Neural cell (in vitro differentiated cells): ENCODE measurements at regions not wholly inside any gene's neighbourhood (a gene's known extent, or its start where the extent isn't known, plus 50 kb on each side); places are given as distances from the start of the nearest gene placed in this dataset.

Source experiments
- H2AFZ ChIP-seq: fragments of 200-600, 300-800 bp; sonication (generic), shearing (Covaris generic); 2 replicates; pipeline ENCODE4 v1.6.0; 2014; ENCODE audit warnings: low read depth, mild to moderate bottlenecking, antibody characterized with exemption, low read length, moderate library complexity
- H3F3A ChIP-seq: fragments of 200-600 bp; shearing (Covaris generic); 2 replicates; pipeline ENCODE4 v1.6.1; 2016; ENCODE audit warnings: mild to moderate bottlenecking, moderate library complexity, mixed read lengths, antibody characterized with exemption, low read length; ENCODE audit not compliant: insufficient read depth, poor library complexity, severe bottlenecking
- H3K27ac ChIP-seq: fragments of 200-600, 300-800 bp; sonication (generic), shearing (Covaris generic); 2 replicates; pipeline ENCODE4 v1.5.1; 2014; ENCODE audit warnings: mild to moderate bottlenecking, low read length, moderate library complexity
- H3K27me3 ChIP-seq: fragments of 300-800, 200-600 bp; sonication (generic), shearing (Covaris generic); 2 replicates; pipeline ENCODE4 v1.6.0; 2014; ENCODE audit warnings: mild to moderate bottlenecking, low read depth, low read length, moderate library complexity; ENCODE audit not compliant: insufficient read depth
- H3K36me3 ChIP-seq: fragments of 300-800, 200-600 bp; sonication (generic), shearing (Covaris generic); 2 replicates; pipeline ENCODE4 v1.5.1; 2014; ENCODE audit warnings: mild to moderate bottlenecking, antibody characterized with exemption, low read length, moderate library complexity; ENCODE audit not compliant: insufficient read depth
- H3K4me2 ChIP-seq: fragments of 300-800, 200-600 bp; sonication (generic), shearing (Covaris generic); 2 replicates; pipeline ENCODE4 v1.6.0; 2014; ENCODE audit warnings: mild to moderate bottlenecking, low read length
- H3K4me3 ChIP-seq: fragments of 300-800, 200-600 bp; sonication (generic), shearing (Covaris generic); 2 replicates; pipeline ENCODE4 v1.5.1; 2014; ENCODE audit warnings: mild to moderate bottlenecking, low read length, moderate library complexity
- H3K79me2 ChIP-seq: fragments of 200-600 bp; shearing (Covaris generic); replicated peaks from 2 replicates; pipeline ENCODE4 v1.6.0; 2014; ENCODE audit warnings: mild to moderate bottlenecking, low read length, moderate library complexity; ENCODE audit not compliant: insufficient read depth
- H3K9ac ChIP-seq: fragments of 300-800, 200-600 bp; sonication (generic), shearing (Covaris generic); 2 replicates; pipeline ENCODE4 v1.6.1; 2016; ENCODE audit warnings: mild to moderate bottlenecking, low read length, mixed read lengths
- H3K9me2 ChIP-seq: fragments of 200-600 bp; shearing (Covaris generic); 2 replicates; pipeline ENCODE4 v1.6.1; 2016; ENCODE audit warnings: mild to moderate bottlenecking, low read length, mixed read lengths; ENCODE audit not compliant: insufficient read depth
- H3K9me3 ChIP-seq: fragments of 200-600, 300-800 bp; sonication (generic), shearing (Covaris generic); 2 replicates; pipeline ENCODE4 v1.6.1; 2016; ENCODE audit warnings: mild to moderate bottlenecking, mixed run types, low read length, moderate library complexity, mixed read lengths
- H4K20me1 ChIP-seq: fragments of 200-600 bp; shearing (Covaris generic); 2 replicates; pipeline ENCODE4 v1.6.1; 2016; ENCODE audit warnings: mild to moderate bottlenecking, mixed run types; ENCODE audit not compliant: insufficient read depth
- CTCF ChIP-seq: fragments of 450-650 bp; IDR thresholded peaks from 2 replicates; pipeline ENCODE4 v1.5.1; 2014; ENCODE audit warnings: antibody characterized with exemption, mild to moderate bottlenecking, moderate library complexity; ENCODE audit not compliant: poor library complexity, severe bottlenecking
- EP300 ChIP-seq: fragments of 450-650 bp; conservative IDR thresholded peaks from 2 replicates; pipeline ENCODE4 v1.6.1; 2014; ENCODE audit warnings: antibody characterized with exemption, mild to moderate bottlenecking, moderate library complexity; ENCODE audit not compliant: poor library complexity, severe bottlenecking
- EZH2 ChIP-seq: fragments of 200-600, 300-800 bp; shearing (Covaris generic), sonication (generic); IDR thresholded peaks from 2 replicates; pipeline ENCODE4 v1.6.1; 2014; ENCODE audit warnings: antibody characterized with exemption, low read length, borderline replicate concordance, mild to moderate bottlenecking; ENCODE audit not compliant: insufficient read depth, poor library complexity, severe bottlenecking
- MXI1 ChIP-seq: fragments of 450-650 bp; conservative IDR thresholded peaks from 2 replicates; pipeline ENCODE4 v1.6.1; 2014; ENCODE audit warnings: antibody characterized with exemption, mild to moderate bottlenecking; ENCODE audit not compliant: poor library complexity, severe bottlenecking
- POLR2AphosphoS5 ChIP-seq: IDR thresholded peaks from 2 replicates; pipeline ENCODE4 v1.6.1; 2012
- RAD21 ChIP-seq: fragments of 450-650 bp; conservative IDR thresholded peaks from 2 replicates; pipeline ENCODE4 v1.6.1; 2014; ENCODE audit warnings: antibody characterized with exemption, mild to moderate bottlenecking, moderate library complexity
- REST ChIP-seq: IDR thresholded peaks from 2 replicates; pipeline ENCODE4 v1.6.1; 2012; ENCODE audit warnings: borderline replicate concordance
- SMC3 ChIP-seq: fragments of 450-650 bp; conservative IDR thresholded peaks from 2 replicates; pipeline ENCODE4 v1.6.1; 2014; ENCODE audit warnings: antibody characterized with exemption, mild to moderate bottlenecking, moderate library complexity; ENCODE audit not compliant: poor library complexity
- TAF1 ChIP-seq: IDR thresholded peaks from 2 replicates; pipeline ENCODE4 v1.6.1; 2012; ENCODE audit warnings: low read depth

- TF ChIP-seq REST (no peak), EP300 (no peak), TAF1 (no peak), POLR2AphosphoS5 (no peak), CTCF (no peak), RAD21 (no peak), SMC3 (no peak), EZH2 (no peak), MXI1 (no peak)
- Histone ChIP-seq H3K36me3 (no peaks in the 10 kb centered on the region), H3F3A (no peaks in the 10 kb centered on the region), H3K27me3 (no peaks in the 10 kb centered on the region), H3K27ac (no peak overlapping the region), H3K9me2 (no peaks in the 10 kb centered on the region), H3K4me2 (no peak overlapping the region), H2AFZ (no peak overlapping the region), H3K79me2 (no peaks in the 10 kb centered on the region), H3K9ac (no peak overlapping the region), H3K9me3 (no peaks in the 10 kb centered on the region), H4K20me1 (no peaks in the 10 kb centered on the region), H3K4me3 (no peak overlapping the region)
These were observed 312.6 kb upstream of the KIF2A start for GRCh38 chr5:61993295-61993927.

GRCh38 chr5:61994171-61994570, 311.8 kb upstream of the KIF2A start:
- H3K9me3 ChIP-seq, result no peaks in the 10 kb centered on the region
- no peak overlapping the region for H3K4me2 ChIP-seq
- H3K27me3 ChIP-seq, result no peaks in the 10 kb centered on the region
- no peaks in the 10 kb centered on the region for H4K20me1 ChIP-seq
- no peak overlapping the region for H3K4me3 ChIP-seq
- H3K9ac ChIP-seq, result no peak overlapping the region
- H3F3A ChIP-seq, result no peaks in the 10 kb centered on the region
- no peaks in the 10 kb centered on the region for H3K9me2 ChIP-seq
- no peak overlapping the region for H2AFZ ChIP-seq
- no peaks in the 10 kb centered on the region for H3K36me3 ChIP-seq
- no peaks in the 10 kb centered on the region for H3K79me2 ChIP-seq
- no peak for TF ChIP-seq TAF1
- no peak for TF ChIP-seq CTCF
- no peak for TF ChIP-seq EP300
- TF ChIP-seq POLR2AphosphoS5, result no peak
- no peak for TF ChIP-seq REST
- no peak for TF ChIP-seq MXI1
- no peak for TF ChIP-seq RAD21
- no peak for TF ChIP-seq SMC3
- TF ChIP-seq EZH2, result no peak
- no peak overlapping the region for H3K27ac ChIP-seq
